B cell (primary cell): ENCODE measurements at regions not wholly inside any gene's neighbourhood (a gene's known extent, or its start where the extent isn't known, plus 50 kb on each side); places are given as distances from the start of the nearest gene placed in this dataset.

ENCODE experiments used
- ATAC-seq: fragments of 200-7000 bp; cut with Tn5 transposase; one replicate; pipeline ENCODE4 v1.10.0; 2021; ENCODE audit warnings: low read depth, mild to moderate bottlenecking, moderate number of reproducible peaks, moderate library complexity
- CTCF ChIA-PET: fragments of 350-600 bp; sonication (Branson Sonifier 250); formaldehyde crosslinking; loops from one replicate; lab custom pipeline; 2021; ENCODE audit warnings: antibody characterized with exemption, inconsistent platforms; lab: Charles Lee
- POLR2A ChIA-PET: fragments of 350-600 bp; sonication (Branson Sonifier 250); formaldehyde crosslinking; loops from one replicate; lab custom pipeline; 2021; ENCODE audit warnings: antibody characterized with exemption; lab: Charles Lee
- DNase-seq: peaks from one replicate; pipeline ENCODE4 v3.0.0; 2013
- H2AFZ ChIP-seq: 2 replicates; pipeline ENCODE4 v1.6.1; 2012; ENCODE audit warnings: mild to moderate bottlenecking, low read depth, low read length; ENCODE audit not compliant: insufficient read depth, poor library complexity, severe bottlenecking
- H3K27ac ChIP-seq, 2 donors: 1 replicate in 1 of 2; 2 replicates in 1 of 2; pipeline ENCODE4 v1.5.1; 2012 to 2013; ENCODE audit warnings: low read length in 2 of 2, mild to moderate bottlenecking in 2 of 2, moderate library complexity in 1 of 2
- H3K27me3 ChIP-seq, 4 experiments: fragments of 200-600 bp in 1 of 4; sonication (generic) in 1 of 4; replicated peaks in 1 of 4; 1 replicate in 2 of 4; 2 replicates in 2 of 4; pipeline versions ENCODE4 v1.6.1 to v1.7.0; 2013 to 2016; ENCODE audit warnings: low read length in 3 of 4, mild to moderate bottlenecking in 2 of 4, mixed read lengths in 1 of 4, moderate library complexity in 1 of 4; ENCODE audit not compliant: insufficient read depth in 4 of 4, control insufficient read depth in 3 of 4; ENCODE audit errors: control extremely low read depth in 1 of 4
- H3K36me3 ChIP-seq, 2 experiments: replicated peaks in 1 of 2; 1 replicate in 1 of 2; 2 replicates in 1 of 2; pipeline versions ENCODE4 v1.6.1 to v1.7.1; 2013; ENCODE audit warnings: low read length in 1 of 2; ENCODE audit not compliant: insufficient read depth in 2 of 2, control insufficient read depth in 1 of 2; ENCODE audit errors: control extremely low read depth in 1 of 2, extremely low read depth in 1 of 2
- H3K4me1 ChIP-seq, 2 donors: fragments of 200-600 bp in 1 of 2; sonication (generic) in 1 of 2; 1 replicate in 1 of 2; 2 replicates in 1 of 2; pipeline versions ENCODE4 v1.5.1 to v1.6.1; 2013 to 2017; ENCODE audit warnings: low read length in 2 of 2; ENCODE audit not compliant: control insufficient read depth in 2 of 2, insufficient read depth in 2 of 2
- H3K4me2 ChIP-seq: replicated peaks from 2 replicates; pipeline ENCODE3; 2012; ENCODE audit warnings: mild to moderate bottlenecking, low read depth, low read length; ENCODE audit not compliant: poor library complexity, severe bottlenecking
- H3K4me3 ChIP-seq, 5 experiments: fragments of 200-600 bp in 1 of 5; sonication (generic) in 1 of 5; 1 replicate in 3 of 5; 2 replicates in 2 of 5; pipeline versions ENCODE4 v1.5.1 to v1.7.0; 2011 to 2016; ENCODE audit warnings: low read length in 4 of 5, mild to moderate bottlenecking in 4 of 5, low read depth in 2 of 5, control low read depth in 1 of 5, moderate library complexity in 1 of 5; ENCODE audit not compliant: insufficient read depth in 1 of 5; ENCODE audit errors: control extremely low read depth in 1 of 5, extremely low read depth in 1 of 5
- H3K79me2 ChIP-seq: fragments of 200-600 bp; sonication (generic); one replicate; pipeline ENCODE4 v1.6.0; 2016; ENCODE audit warnings: low read length; ENCODE audit not compliant: control insufficient read depth, insufficient read depth
- H3K9ac ChIP-seq: fragments of 200-600 bp; sonication (generic); 2 replicates; pipeline ENCODE4 v1.6.1; 2017; ENCODE audit warnings: mild to moderate bottlenecking, low read length, moderate library complexity
- H3K9me3 ChIP-seq, 3 donors: one replicate each; pipeline versions ENCODE4 v1.6.1 to v1.7.1; 2013; ENCODE audit warnings: low read length in 2 of 3; ENCODE audit not compliant: control insufficient read depth in 2 of 3, insufficient read depth in 1 of 3; ENCODE audit errors: control extremely low read depth in 1 of 3
- H4K20me1 ChIP-seq: 2 replicates; pipeline ENCODE4 v1.6.0; 2012; ENCODE audit warnings: mild to moderate bottlenecking, low read length; ENCODE audit not compliant: insufficient read depth, control insufficient read depth, poor library complexity, severe bottlenecking
- H3K27ac Mint-ChIP-seq: one replicate; pipeline ENCODE4 v1.8.0; 2021; ENCODE audit warnings: mixed read lengths
- H3K27me3 Mint-ChIP-seq: one replicate; pipeline ENCODE4 v1.8.0; 2021; ENCODE audit warnings: mixed read lengths
- H3K4me1 Mint-ChIP-seq: one replicate; pipeline ENCODE4 v1.8.0; 2021; ENCODE audit warnings: mixed read lengths
- H3K4me3 Mint-ChIP-seq: one replicate; pipeline ENCODE4 v1.8.0; 2021; ENCODE audit warnings: mixed read lengths
- H3K9me3 Mint-ChIP-seq: one replicate; pipeline ENCODE4 v1.8.0; 2022; ENCODE audit warnings: mixed read lengths; ENCODE audit not compliant: insufficient read depth
- CTCF ChIP-seq: fragments of 200-600 bp; IDR thresholded peaks from one replicate; pipeline ENCODE4 v1.8.0; 2022; ENCODE audit warnings: antibody characterized with exemption, mild to moderate bottlenecking
- EZH2 ChIP-seq: IDR thresholded peaks from 2 replicates; pipeline ENCODE4 v1.6.1; 2012; ENCODE audit warnings: borderline replicate concordance, low read depth, mild to moderate bottlenecking, moderate library complexity, low read length; ENCODE audit not compliant: insufficient read depth, poor library complexity, severe bottlenecking
- WGBS: methylation state at CpG from one replicate; pipeline ENCODE4 v1.1.5; 2013; ENCODE audit warnings: missing lambda C conversion rate; ENCODE audit not compliant: insufficient coverage; 5-methylcytosine and 5-hydroxymethylcytosine counted together
- intact Hi-C: fragments of 100-400 bp; cut with micrococcal nuclease; formaldehyde crosslinking; loops from one replicate; pipeline ENCODE4 v1.10.0; 2022

- TF ChIP-seq CTCF (no peak), EZH2 (no peak)
- ChIA-PET POLR2A (no interaction called here), CTCF (no interaction called here)
- ATAC-seq, result no peak
- Mint-ChIP-seq H3K27me3 (peaks cover 7% of the 10 kb centered on the region), H3K4me3 (no peak overlapping the region), H3K9me3 (no peaks in the 10 kb centered on the region), H3K27ac (no peak overlapping the region), H3K4me1 (no peaks in the 10 kb centered on the region)
- Histone ChIP-seq H3K36me3 (no peaks in the 10 kb centered on the region), H3K4me2 (no peak overlapping the region), H3K9me3 (no peaks in the 10 kb centered on the region), H3K27ac (no peak overlapping the region), H2AFZ (no peak overlapping the region), H3K27me3 (peaks cover 0 to 4% (median 0%) of the 10 kb centered on the region in 4 experiments), H3K4me1 (no peaks in the 10 kb centered on the region), H4K20me1 (no peaks in the 10 kb centered on the region), H3K9ac (no peak overlapping the region), H3K79me2 (no peaks in the 10 kb centered on the region), H3K4me3 (no peak overlapping the region)
- intact Hi-C loops, result no loop called here
- DNase-seq, result no peak
Measured at GRCh38 chr9:81293651-81294050, 395.7 kb downstream of the TLE1 start.

GRCh38 chr9:81292056-81292805 lies 397.1 kb downstream of the TLE1 start:
- Histone ChIP-seq H3K4me1 (no peaks in the 10 kb centered on the region), H4K20me1 (no peaks in the 10 kb centered on the region), H3K9me3 (no peaks in the 10 kb centered on the region), H3K79me2 (no peaks in the 10 kb centered on the region), H3K4me3 (no peak overlapping the region), H3K27ac (no peak overlapping the region), H3K27me3 (peaks cover 0 to 4% (median 0%) of the 10 kb centered on the region in 4 experiments), H3K4me2 (no peak overlapping the region), H2AFZ (no peak overlapping the region), H3K36me3 (no peaks in the 10 kb centered on the region), H3K9ac (no peak overlapping the region)
- H3K4me1 Mint-ChIP-seq, result no peaks in the 10 kb centered on the region
- H3K27me3 Mint-ChIP-seq, result peaks cover 7% of the 10 kb centered on the region
- CTCF ChIA-PET, result no interaction called here
- POLR2A ChIA-PET, result no interaction called here
- no peak overlapping the region for H3K4me3 Mint-ChIP-seq
- 91% methylated on average over 5 of the region's 7 CpGs for WGBS
- TF ChIP-seq EZH2 (no peak), CTCF (no peak)
- intact Hi-C loops, result no loop called here
- H3K27ac Mint-ChIP-seq, result no peak overlapping the region
- DNase-seq (no peak), ATAC-seq (no peak)
- no peaks in the 10 kb centered on the region for H3K9me3 Mint-ChIP-seq
